ENCODE measurements at regions not wholly inside any gene's neighbourhood (a gene's known extent, or its start where the extent isn't known, plus 50 kb on each side); places are given as distances from the start of the nearest gene placed in this dataset.

GRCh38 chr3:22587446-22587845 is 615.7 kb upstream of the UBE2E2 start:
- no peak for ATAC-seq
- TF ChIP-seq TOX (CRISPR knock-in tag; IDR thresholded peaks at IDR 0.05; ENCODE audit: borderline replicate concordance), result no peak
- no peak for TF ChIP-seq ZNF8 (CRISPR knock-in tag; IDR thresholded peaks at IDR 0.05)
- TF ChIP-seq BACH2 (CRISPR knock-in tag; IDR thresholded peaks at IDR 0.05; ENCODE audit: borderline replicate concordance), result no peak
- TF ChIP-seq, protein P1, sequence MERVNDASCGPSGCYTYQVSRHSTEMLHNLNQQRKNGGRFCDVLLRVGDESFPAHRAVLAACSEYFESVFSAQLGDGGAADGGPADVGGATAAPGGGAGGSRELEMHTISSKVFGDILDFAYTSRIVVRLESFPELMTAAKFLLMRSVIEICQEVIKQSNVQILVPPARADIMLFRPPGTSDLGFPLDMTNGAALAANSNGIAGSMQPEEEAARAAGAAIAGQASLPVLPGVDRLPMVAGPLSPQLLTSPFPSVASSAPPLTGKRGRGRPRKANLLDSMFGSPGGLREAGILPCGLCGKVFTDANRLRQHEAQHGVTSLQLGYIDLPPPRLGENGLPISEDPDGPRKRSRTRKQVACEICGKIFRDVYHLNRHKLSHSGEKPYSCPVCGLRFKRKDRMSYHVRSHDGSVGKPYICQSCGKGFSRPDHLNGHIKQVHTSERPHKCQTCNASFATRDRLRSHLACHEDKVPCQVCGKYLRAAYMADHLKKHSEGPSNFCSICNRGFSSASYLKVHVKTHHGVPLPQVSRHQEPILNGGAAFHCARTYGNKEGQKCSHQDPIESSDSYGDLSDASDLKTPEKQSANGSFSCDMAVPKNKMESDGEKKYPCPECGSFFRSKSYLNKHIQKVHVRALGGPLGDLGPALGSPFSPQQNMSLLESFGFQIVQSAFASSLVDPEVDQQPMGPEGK (CRISPR knock-in tag; IDR thresholded peaks at IDR 0.05; ENCODE audit: borderline replicate concordance), result no peak
- TF ChIP-seq ESRRG (CRISPR knock-in tag; IDR thresholded peaks at IDR 0.05), result no peak

DNA sequence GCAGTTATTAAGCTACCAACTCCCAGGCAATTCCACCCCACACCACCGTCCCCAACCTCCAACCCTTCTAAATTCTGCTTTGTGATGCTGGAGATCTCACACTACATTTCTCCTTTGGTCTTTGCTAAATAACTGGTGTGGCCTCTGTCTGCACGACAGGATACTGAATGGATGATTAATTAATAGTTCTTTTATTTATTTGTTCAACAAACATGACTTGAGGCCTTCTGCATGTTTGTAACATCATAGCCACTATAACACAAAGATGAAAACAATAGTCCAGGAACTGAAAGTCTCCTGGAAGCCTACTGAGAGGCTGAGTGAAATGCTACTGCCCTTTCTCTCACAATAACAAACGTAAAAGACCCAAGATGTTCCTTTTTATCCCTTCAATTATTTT is 609.5 kb upstream of the UBE2E2 start:
- TF ChIP-seq ZNF565 (CRISPR knock-in tag; conservative IDR thresholded peaks at IDR 0.05; ENCODE audit: low read depth) (no peak), TOX (CRISPR knock-in tag; IDR thresholded peaks at IDR 0.05; ENCODE audit: borderline replicate concordance) (no peak), ZNF70 (CRISPR knock-in tag; IDR thresholded peaks at IDR 0.05) (no peak), ISL1 (CRISPR knock-in tag; IDR thresholded peaks at IDR 0.05) (no peak), ARNTL (CRISPR knock-in tag; IDR thresholded peaks at IDR 0.05; ENCODE audit: borderline replicate concordance, low read depth) (no peak), PPARA (CRISPR knock-in tag; IDR thresholded peaks at IDR 0.05; ENCODE audit: borderline replicate concordance) (no peak), ZFP30 (CRISPR knock-in tag; IDR thresholded peaks at IDR 0.05) (no peak), ZC3H10 (CRISPR knock-in tag; IDR thresholded peaks at IDR 0.05) (no peak), BACH2 (CRISPR knock-in tag; IDR thresholded peaks at IDR 0.05; ENCODE audit: borderline replicate concordance) (no peak), CSDC2 (CRISPR knock-in tag; IDR thresholded peaks at IDR 0.05) (no peak), TCF4 (CRISPR knock-in tag; IDR thresholded peaks at IDR 0.05; ENCODE audit: borderline replicate concordance) (no peak), CREB5 (CRISPR knock-in tag; IDR thresholded peaks at IDR 0.05; ENCODE audit: low read depth) (no peak), POU6F1 (CRISPR knock-in tag; IDR thresholded peaks at IDR 0.05; ENCODE audit: borderline replicate concordance, low read depth) (no peak), TSHZ2 (CRISPR knock-in tag; IDR thresholded peaks at IDR 0.05) (no peak), ZFP3 (CRISPR knock-in tag; IDR thresholded peaks at IDR 0.05) (no peak), CSRNP3 (CRISPR knock-in tag; IDR thresholded peaks at IDR 0.05) (no peak)
- TF ChIP-seq, protein P1 (CRISPR knock-in tag; IDR thresholded peaks at IDR 0.05; ENCODE audit: borderline replicate concordance), result no peak
- no peak for ATAC-seq

- no peak for TF ChIP-seq CSRNP3 (CRISPR knock-in tag; IDR thresholded peaks at IDR 0.05)
- TF ChIP-seq CSDC2 (CRISPR knock-in tag; IDR thresholded peaks at IDR 0.05), result no peak
- no peak for TF ChIP-seq SNAI2 (CRISPR knock-in tag; IDR thresholded peaks at IDR 0.05)
- no peak for TF ChIP-seq ZFP3 (CRISPR knock-in tag; IDR thresholded peaks at IDR 0.05)
- no peak for TF ChIP-seq ISL1 (CRISPR knock-in tag; IDR thresholded peaks at IDR 0.05)
- no peak for TF ChIP-seq POU6F1 (CRISPR knock-in tag; IDR thresholded peaks at IDR 0.05; ENCODE audit: borderline replicate concordance, low read depth)
- no peak for TF ChIP-seq OSR1 (CRISPR knock-in tag; IDR thresholded peaks at IDR 0.05)
- TF ChIP-seq RARB (CRISPR knock-in tag; IDR thresholded peaks at IDR 0.05), result no peak
- no peak for TF ChIP-seq PPARA (CRISPR knock-in tag; IDR thresholded peaks at IDR 0.05; ENCODE audit: borderline replicate concordance)
- TF ChIP-seq ARNTL (CRISPR knock-in tag; IDR thresholded peaks at IDR 0.05; ENCODE audit: borderline replicate concordance, low read depth), result no peak
- TF ChIP-seq ZC3H10 (CRISPR knock-in tag; IDR thresholded peaks at IDR 0.05), result no peak
- no peak for ATAC-seq
Observed at GRCh38 chr3:22594990-22595389, 608.1 kb upstream of the UBE2E2 start.

Data from SK-N-SH treated with all-trans-retinoic acid at 6 μM for 48 hours (cell line).